Ishikawa (cell line): ENCODE measurements at regions not wholly inside any gene's neighbourhood (a gene's known extent, or its start where the extent isn't known, plus 50 kb on each side); places are given as distances from the start of the nearest gene placed in this dataset.

Experiments used
- CEBPB ChIP-seq: IDR thresholded peaks from 2 replicates; pipeline ENCODE4 v1.6.1; 2012
- CREB1 ChIP-seq: IDR thresholded peaks from 2 replicates; pipeline ENCODE4 v1.6.1; 2012; ENCODE audit warnings: low read depth
- EGR1 ChIP-seq: IDR thresholded peaks from 2 replicates; pipeline ENCODE4 v1.6.1; 2012
- EP300 ChIP-seq: IDR thresholded peaks from 2 replicates; pipeline ENCODE4 v1.6.1; 2012; ENCODE audit warnings: borderline replicate concordance
- FOXM1 ChIP-seq: IDR thresholded peaks from 2 replicates; pipeline ENCODE4 v1.6.1; 2012; ENCODE audit warnings: low read depth, borderline replicate concordance
- NFIC ChIP-seq: IDR thresholded peaks from 2 replicates; pipeline ENCODE4 v1.6.1; 2012
- RAD21 ChIP-seq: IDR thresholded peaks from 2 replicates; pipeline ENCODE4 v1.6.1; 2012; ENCODE audit warnings: low read depth
- TAF1 ChIP-seq: IDR thresholded peaks from 2 replicates; pipeline ENCODE4 v1.6.1; 2012; ENCODE audit warnings: low read depth, mild to moderate bottlenecking
- TCF12 ChIP-seq: IDR thresholded peaks from 2 replicates; pipeline ENCODE4 v1.6.1; 2012; ENCODE audit warnings: low read depth
- TEAD4 ChIP-seq: IDR thresholded peaks from 2 replicates; pipeline ENCODE4 v1.6.1; 2012
- YY1 ChIP-seq: IDR thresholded peaks from 2 replicates; pipeline ENCODE4 v1.6.1; 2012; ENCODE audit warnings: low read depth
- ZBTB7A ChIP-seq: IDR thresholded peaks from 2 replicates; pipeline ENCODE4 v1.6.1; 2012; ENCODE audit warnings: low read depth
- TF ChIP-seq, protein P1 (sequence below): IDR thresholded peaks from 2 replicates; pipeline ENCODE4 v1.6.1; 2012
- TF ChIP-seq, protein P2 (sequence below): IDR thresholded peaks from 2 replicates; pipeline ENCODE4 v1.6.1; 2012; ENCODE audit warnings: low read depth, mild to moderate bottlenecking
- TF ChIP-seq, protein P3 (sequence below): IDR thresholded peaks from 2 replicates; pipeline ENCODE4 v1.6.1; 2012

DNA sequence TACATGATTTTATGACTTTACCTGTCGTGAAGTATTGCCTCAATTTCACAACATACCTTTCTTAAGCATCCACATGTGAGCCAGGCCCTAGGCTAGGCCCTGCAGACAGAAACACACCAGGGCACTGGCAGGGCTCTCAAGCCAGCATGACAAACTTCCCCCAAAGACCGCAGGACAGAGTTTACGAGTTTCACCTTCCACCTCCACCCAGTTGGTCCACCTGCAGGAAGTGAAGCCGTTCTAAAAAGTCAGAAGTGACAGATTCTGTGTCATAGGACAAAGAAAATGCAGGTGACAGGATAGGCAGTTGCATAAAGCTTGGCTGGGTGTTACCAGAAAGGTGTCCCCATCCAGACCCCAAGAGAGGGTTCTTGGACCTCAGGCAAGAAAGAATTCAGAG is 382.3 kb downstream of the PCNX1 start:
- TF ChIP-seq EGR1 (no peak), YY1 (no peak), TAF1 (no peak), ZBTB7A (no peak), CEBPB (no peak), RAD21 (no peak), TEAD4 (no peak), TCF12 (no peak), FOXM1 (no peak), EP300 (no peak), NFIC (no peak), CREB1 (no peak)
- TF ChIP-seq, protein P1, sequence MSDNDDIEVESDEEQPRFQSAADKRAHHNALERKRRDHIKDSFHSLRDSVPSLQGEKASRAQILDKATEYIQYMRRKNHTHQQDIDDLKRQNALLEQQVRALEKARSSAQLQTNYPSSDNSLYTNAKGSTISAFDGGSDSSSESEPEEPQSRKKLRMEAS = no peak
- TF ChIP-seq, protein P2, sequence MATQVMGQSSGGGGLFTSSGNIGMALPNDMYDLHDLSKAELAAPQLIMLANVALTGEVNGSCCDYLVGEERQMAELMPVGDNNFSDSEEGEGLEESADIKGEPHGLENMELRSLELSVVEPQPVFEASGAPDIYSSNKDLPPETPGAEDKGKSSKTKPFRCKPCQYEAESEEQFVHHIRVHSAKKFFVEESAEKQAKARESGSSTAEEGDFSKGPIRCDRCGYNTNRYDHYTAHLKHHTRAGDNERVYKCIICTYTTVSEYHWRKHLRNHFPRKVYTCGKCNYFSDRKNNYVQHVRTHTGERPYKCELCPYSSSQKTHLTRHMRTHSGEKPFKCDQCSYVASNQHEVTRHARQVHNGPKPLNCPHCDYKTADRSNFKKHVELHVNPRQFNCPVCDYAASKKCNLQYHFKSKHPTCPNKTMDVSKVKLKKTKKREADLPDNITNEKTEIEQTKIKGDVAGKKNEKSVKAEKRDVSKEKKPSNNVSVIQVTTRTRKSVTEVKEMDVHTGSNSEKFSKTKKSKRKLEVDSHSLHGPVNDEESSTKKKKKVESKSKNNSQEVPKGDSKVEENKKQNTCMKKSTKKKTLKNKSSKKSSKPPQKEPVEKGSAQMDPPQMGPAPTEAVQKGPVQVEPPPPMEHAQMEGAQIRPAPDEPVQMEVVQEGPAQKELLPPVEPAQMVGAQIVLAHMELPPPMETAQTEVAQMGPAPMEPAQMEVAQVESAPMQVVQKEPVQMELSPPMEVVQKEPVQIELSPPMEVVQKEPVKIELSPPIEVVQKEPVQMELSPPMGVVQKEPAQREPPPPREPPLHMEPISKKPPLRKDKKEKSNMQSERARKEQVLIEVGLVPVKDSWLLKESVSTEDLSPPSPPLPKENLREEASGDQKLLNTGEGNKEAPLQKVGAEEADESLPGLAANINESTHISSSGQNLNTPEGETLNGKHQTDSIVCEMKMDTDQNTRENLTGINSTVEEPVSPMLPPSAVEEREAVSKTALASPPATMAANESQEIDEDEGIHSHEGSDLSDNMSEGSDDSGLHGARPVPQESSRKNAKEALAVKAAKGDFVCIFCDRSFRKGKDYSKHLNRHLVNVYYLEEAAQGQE = no peak
- TF ChIP-seq, protein P3, sequence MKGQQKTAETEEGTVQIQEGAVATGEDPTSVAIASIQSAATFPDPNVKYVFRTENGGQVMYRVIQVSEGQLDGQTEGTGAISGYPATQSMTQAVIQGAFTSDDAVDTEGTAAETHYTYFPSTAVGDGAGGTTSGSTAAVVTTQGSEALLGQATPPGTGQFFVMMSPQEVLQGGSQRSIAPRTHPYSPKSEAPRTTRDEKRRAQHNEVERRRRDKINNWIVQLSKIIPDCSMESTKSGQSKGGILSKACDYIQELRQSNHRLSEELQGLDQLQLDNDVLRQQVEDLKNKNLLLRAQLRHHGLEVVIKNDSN = no peak

DNA sequence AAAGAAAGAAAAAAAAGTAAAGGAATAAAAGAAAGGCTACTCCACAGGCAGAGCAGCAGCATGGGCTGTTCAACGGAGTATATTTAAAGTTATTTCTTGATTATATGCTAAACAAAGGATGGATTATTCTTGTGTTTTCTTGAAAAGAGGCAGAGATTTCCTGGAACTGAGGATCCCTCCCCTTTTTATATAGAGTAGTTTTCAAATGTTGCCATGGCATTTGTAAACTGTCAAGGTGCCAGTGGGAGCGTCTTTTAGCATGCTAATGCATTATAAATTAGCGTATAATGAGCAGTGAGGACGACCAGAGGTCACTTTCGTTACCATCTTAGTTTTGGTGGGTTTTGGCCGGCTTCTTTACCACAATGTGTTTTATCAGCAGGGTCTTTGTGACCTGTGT is 383.0 kb downstream of the PCNX1 start:
- TF ChIP-seq, protein P3 = no peak
- TF ChIP-seq, protein P2 = no peak
- TF ChIP-seq CREB1 (no peak), CEBPB (no peak), YY1 (no peak), TCF12 (no peak), NFIC (no peak), EGR1 (no peak), RAD21 (no peak)

DNA sequence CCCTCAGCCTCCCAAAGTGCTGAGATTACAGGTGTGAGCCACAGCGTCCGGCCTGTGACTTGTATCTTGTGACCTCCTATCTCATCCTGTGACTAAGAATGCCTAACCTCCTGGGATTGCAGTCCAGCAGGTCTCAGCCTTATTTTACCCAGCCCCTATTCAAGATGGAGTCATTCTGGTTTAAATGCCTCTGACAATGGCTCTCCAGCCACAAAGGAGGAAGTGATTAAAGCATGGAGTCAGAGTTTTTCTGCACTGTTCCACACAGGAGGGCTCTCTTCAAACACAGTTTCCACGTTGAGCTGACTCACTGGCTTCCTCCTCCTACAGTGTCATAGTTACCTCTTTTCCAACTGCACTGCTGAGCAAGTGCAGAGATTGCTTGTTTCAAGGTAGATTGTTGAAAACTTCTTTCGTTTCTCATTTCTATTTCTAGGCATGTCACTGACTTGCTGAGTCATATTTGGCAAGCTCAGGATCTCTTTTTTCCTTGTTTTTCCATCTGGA is 383.8 kb downstream of the PCNX1 start:
- TF ChIP-seq YY1 (no peak), CREB1 (no peak), TCF12 (no peak), NFIC (no peak), FOXM1 (no peak), ZBTB7A (no peak), TAF1 (no peak), TEAD4 (no peak), EP300 (no peak), CEBPB (no peak), EGR1 (no peak), RAD21 (no peak)
- TF ChIP-seq, protein P2 = no peak
- TF ChIP-seq, protein P3 = no peak
- TF ChIP-seq, protein P1 = no peak

DNA sequence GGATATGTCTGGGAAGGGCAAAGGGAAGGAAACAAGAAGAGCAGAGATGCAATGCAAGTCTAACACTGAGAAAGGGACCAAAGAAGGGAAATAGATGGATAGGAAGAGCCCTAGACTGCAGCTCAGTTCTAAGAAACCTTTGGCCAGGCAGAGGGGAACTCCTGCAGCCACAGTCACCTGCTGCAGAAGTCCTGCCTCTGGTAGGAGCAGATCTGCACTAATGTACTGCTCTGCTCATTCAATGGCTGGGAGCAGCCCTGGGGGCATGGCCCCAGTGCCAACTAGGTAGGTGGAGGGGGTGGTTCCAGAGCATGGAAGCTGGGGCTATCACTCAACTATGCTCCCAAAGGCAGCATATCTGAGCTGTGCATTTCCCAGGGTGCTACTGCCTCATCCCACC is 388.9 kb downstream of the PCNX1 start:
- TF ChIP-seq TEAD4 = no peak
- no peak for TF ChIP-seq TCF12
- no peak for TF ChIP-seq ZBTB7A
- TF ChIP-seq FOXM1 = no peak
- TF ChIP-seq EP300 = no peak
- TF ChIP-seq YY1 = no peak
- TF ChIP-seq, protein P3 = no peak
- TF ChIP-seq EGR1 = no peak
- TF ChIP-seq NFIC = no peak
- no peak for TF ChIP-seq TAF1
- TF ChIP-seq, protein P2 = no peak
- TF ChIP-seq CEBPB = no peak
- no peak for TF ChIP-seq CREB1
- TF ChIP-seq, protein P1 = no peak
- no peak for TF ChIP-seq RAD21
